ENCODE measurements at regions not wholly inside any gene's neighbourhood (a gene's known extent, or its start where the extent isn't known, plus 50 kb on each side); places are given as distances from the start of the nearest gene placed in this dataset.

DNA sequence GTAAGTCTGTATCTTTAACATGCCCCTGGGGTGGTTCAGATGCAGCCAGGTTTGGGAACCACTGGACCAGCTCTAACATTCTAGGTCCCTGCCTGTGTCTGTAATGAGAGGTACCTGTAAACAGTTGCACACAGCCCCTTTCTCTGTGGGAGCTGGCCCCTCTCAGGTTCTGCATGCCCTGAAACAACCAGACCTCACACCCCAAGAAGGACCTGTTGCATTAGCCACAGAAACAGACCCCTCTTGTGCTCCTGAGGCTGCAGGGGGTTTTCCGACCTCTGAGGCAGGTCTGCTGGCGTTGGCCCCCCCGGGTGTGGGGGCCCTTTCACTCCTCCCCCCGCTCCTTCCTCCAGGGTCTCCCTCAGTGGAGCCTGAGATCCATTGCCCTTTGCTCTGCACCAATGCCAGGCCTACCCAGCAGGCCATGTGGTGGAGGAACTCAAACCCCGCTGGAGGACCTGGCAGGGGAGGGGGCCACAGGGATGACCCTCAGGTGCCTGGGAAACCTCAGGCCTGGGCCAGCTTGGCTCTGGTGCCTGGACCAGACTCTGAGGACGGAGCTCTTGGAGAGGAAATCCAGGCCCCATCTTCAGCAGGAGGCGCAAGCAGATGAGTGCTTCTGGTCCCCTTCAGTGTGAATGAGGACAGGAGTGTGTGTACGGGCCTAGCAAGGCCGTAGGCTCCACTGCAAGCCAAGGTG, 61.4 kb upstream of the PJA1 start:
- DNase-seq (ENCODE audit: low read depth) = no peak

DNA sequence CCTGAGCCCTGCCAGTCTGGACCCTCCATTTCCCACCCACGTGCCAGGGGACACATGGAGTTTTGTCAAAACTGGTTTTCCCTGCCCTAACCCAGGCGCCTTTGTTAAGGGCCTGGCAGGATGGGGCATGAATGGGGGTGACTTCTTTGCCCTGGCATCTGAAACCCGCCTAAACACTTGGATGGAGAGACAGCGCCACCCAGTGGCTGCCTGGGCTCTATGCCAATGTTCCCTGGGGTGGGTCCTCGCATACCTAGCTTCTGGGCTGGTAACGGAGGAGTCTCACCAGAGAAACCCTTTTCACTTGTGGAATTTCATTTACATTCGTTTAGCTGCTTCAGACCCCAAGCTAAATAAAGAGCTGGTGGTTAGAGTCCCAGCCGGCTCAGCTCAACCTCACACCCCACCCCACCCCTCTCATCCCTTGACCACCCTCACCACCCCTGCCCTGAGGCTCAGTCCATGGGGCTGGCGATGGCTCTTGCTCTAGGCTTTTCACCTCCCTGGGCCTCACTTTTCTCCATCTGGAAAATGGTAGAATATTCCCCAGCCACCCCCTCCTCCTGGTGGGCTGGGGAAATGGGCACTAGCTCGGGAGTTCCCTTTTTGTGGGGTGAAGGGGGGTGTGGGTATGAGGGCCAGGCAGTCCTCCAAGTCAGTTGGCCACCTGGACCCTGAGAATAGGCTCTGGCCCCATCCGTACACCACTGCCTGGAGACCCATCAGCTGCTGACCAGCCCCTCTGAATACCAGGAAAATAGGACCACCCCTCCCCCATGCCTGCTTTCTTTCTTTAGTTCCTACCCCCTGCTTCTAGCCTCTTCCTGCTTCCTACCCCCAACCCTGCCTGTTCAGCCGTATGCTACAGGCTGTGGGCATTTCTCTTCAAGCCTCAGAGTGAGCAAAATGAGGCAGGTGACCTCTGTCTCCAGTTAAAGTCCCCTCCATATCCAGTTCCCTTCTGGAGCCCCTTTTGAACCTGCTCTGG, 57.1 kb upstream of the PJA1 start:
- DNase-seq (ENCODE audit: low read depth) = peak; percentile 60

DNA sequence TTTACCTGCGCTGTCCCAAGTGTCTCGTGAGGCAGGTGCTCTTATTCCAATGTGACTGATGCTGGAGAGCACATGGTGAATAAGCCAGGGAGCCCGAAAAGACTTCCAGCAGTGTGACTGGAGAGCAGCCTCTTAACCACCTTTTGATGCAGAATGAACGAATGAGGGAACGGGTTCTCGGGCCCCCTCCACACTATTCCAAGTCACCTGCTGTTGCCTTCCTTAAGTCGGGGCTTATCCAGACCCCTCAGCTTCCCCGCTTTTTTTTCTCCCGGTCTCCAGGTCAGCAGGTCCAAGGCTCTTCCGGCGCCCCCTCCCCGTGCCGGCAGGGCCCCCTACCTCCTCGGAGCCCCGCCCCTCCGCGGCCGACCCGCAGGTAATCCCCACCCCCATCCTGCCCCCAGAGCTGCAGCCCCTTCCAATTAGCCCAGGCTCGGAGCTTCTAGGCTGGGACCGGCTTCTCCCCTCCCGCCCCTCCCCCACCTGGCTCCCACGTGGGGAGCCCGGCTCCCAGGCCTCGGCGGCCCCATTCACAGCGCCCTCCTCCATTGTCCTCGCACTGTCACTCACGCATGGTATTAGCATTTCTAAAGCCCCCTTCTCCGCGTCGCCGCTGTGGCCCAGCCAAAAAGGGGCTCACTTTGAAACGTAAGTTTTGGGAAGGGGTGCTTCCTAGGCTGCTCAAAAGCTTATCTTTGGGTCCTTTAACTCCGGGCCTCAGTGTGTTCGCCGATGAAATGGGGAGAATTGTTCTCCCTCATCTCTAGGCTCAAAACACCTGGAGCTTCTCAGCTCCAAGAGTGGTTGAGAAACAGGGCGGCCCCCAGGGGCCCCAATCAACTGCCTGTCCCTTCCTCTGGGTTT, 56.2 kb upstream of the PJA1 start:
- no peak for DNase-seq (ENCODE audit: low read depth)

DNA sequence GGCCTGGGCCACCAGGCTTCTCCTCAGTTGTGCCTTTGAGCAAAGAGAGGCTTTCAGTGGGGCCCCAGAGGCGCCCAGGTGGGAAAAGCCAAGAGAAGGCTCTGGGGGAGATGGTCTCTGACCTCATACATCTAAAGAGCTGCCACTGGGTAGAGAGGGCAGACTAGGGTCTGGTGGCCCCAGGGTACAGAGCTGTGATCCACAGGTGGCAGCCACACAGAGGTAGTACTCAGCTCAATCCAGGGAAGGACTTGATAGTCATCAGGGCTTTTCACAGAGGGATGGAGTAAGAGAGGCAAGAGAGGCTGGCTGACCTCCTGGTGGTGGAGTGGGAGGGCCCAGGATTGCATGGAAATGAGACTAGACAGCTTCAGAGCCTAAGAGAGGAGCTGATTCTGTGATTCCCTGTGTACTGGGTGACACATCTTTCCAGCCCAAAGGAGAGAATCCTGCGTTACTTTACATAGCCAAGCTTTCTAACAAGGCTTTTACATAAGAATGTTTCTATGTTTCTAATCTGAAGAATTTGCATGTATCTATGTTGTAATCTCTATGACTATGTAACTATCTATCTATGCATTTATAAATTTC, 53.2 kb upstream of the PJA1 start:
- DNase-seq (ENCODE audit: low read depth) = no peak

DNA sequence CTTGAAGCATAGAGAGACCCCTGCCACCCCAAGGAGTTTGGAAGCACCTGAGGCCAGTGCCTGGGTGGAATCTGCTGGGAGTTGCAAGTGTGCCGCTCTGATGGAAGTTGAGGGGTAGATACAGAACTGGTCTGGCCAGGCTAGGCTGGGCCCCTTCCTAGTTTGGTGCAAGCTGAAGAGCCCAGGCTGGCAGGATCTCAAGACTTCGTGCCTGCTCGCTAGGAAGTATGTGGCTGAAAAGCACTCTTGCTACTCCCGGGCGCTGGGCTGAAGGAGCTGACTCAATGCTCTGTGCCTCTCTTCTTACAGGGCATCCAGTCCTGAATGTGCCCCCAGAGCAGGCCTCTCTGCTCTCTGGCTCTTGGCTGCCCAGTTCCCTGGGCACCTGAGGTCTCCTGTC, 51.7 kb upstream of the PJA1 start:
- DNase-seq (ENCODE audit: low read depth) = no peak

DNA sequence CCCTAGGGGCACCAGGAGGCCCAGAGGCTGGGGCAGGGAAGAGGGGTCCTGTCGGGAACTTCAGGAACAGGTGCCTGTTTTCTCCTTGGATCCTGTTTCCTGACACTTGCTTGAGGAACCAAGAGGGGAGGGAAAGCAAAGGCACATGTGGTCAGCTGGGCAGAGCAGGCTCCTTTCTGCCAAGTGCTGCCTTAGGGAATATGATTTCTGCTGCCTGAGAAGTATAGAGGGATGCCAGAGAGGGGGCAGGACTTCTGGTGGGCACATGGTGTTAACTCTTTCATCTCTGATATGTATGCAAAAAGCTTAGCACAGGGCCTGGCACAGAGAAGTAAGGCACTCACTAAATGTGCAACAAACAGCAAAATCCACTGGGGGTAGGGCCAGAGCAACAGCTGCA, 51.2 kb upstream of the PJA1 start:
- no peak for DNase-seq (ENCODE audit: low read depth)

DNA sequence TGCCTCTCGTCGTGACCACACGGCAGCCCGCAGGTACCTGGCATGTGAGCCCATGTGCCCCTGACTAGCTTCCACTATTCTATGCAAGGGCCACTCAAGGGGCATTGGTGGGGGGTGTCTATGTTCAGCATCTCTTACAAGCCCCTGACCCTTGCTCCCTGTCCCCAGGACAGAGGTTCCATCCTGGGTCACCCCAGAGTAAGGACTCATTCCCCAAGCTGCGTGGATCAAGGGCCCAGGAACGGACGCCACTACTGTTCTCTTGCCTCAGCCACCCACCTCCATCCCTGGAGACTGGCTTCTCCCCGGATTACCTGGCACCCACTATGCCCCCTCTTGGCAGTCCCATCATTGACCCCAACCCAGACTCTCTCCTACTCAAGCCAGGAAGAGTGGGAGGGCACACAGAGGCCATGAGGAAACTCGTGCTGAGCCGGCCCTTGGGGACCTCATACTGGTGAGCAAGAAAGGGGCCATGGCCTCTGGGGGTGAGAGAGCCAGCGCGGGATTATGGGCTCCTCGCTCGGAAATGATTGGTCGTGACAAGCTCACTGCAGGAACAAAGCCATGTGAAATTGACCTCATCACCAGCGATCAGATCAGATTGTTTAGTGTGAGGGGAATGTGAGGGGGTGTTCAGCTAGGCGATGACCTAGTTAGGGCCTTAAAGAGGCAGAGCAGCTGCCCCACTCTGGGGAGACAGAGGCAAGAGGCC, 50.1 kb upstream of the PJA1 start:
- DNase-seq (ENCODE audit: low read depth) = no peak

Measured in activated T-cell treated with anti-CD3 and anti-CD28 coated beads for 24 hours (primary cell).